ENCODE measurements at regions not wholly inside any gene's neighbourhood (a gene's known extent, or its start where the extent isn't known, plus 50 kb on each side); places are given as distances from the start of the nearest gene placed in this dataset.

DNA sequence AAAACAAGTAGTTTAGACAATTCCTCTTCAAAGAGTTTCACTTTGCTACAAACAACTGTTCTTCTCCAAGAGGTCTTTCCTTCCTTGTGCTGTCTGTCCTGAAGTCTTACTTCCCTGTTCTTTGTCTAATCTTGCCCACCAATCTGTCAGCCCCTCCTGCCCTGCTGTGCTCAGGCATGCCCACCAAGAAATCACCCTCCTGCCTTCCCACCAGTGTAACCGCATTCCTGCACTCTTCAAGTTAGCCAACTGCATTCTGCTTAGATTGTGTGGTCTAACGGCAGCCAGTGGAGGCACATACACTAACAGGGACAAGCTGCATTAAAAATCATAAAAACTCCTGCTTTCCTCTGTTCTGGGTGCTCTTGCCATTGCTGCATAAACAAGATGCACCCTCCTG is 215.9 kb upstream of the RBMY1B start:
- DNase-seq = no peak

DNA sequence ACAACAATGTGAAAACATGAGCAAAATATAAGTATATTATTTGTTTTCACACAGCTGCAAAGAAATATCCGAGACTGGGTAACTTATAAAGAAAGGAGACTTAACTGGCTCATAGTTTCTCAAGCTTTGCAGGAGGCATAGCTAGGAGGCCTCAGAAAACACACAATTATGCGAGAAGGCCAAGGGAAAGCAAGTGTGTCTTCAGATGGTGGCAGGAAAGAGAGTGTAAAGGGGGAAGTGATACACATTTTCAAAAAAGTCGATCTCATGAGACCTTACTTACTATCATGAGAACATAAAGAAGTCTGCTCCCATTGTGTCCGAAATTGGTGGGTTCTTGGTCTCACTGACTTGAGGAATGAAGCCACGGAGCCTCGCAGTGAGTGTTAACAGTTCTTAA is 208.9 kb upstream of the RBMY1B start:
- DNase-seq = no peak

DNA sequence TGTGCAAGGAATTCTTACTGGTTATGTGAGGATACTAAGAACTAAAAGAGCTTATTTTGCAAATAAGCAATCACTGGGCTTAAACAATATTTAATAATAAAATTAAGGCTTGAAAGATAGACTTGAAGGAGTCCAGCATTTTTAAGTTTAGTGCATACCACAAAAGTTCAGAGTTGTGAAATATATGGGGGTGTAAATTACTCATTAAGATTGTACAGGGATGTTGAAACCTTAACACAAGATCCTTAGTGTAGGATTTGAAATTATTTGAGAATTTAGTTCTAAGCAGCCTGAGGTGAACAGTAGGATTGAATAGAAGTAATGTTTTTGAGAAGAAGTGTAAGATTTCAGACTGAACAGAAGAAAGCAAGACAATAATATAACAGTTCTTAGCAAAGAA is 195.8 kb upstream of the RBMY1B start:
- DNase-seq = no peak
